Erythroblast (primary cell): ENCODE measurements at regions not wholly inside any gene's neighbourhood (a gene's known extent, or its start where the extent isn't known, plus 50 kb on each side); places are given as distances from the start of the nearest gene placed in this dataset.

Source experiments
- GATA1 ChIP-seq: IDR thresholded peaks from 2 replicates; pipeline ENCODE4 v1.6.1; 2011; ENCODE audit warnings: low read depth, mild to moderate bottlenecking, control low read depth, low read length, moderate library complexity
- POLR2A ChIP-seq: IDR thresholded peaks from 2 replicates; pipeline ENCODE4 v1.6.1; 2011; ENCODE audit warnings: mild to moderate bottlenecking, low read length

GRCh38 chr4:187172340-187172761 is 448.7 kb upstream of the FAT1 start:
- TF ChIP-seq POLR2A (no peak), GATA1 (no peak)
